GM12878 (cell line): ENCODE measurements at regions not wholly inside any gene's neighbourhood (a gene's known extent, or its start where the extent isn't known, plus 50 kb on each side); places are given as distances from the start of the nearest gene placed in this dataset.

Source experiments
- ATAC-seq: fragments of 200-7000 bp; cut with Tn5 transposase; 3 replicates; pipeline ENCODE4 v1.9.1; 2020; ENCODE audit warnings: mild to moderate bottlenecking, moderate library complexity
- BruUV-seq: library from RNA; stranded (reverse); fragments of 400-500 nt; replicated peaks from 2 replicates; lab custom pipeline; 2021; lab: Mats Ljungman, UMichigan
- CTCF ChIA-PET: fragments of 300-600 bp; sonication (Branson Sonifier 250); formaldehyde crosslinking; extraction: SDS; loops from one replicate; lab custom pipeline; 2021; ENCODE audit warnings: inconsistent platforms; lab: Yijun Ruan, JAX
- POLR2A ChIA-PET: fragments of 350-600 bp; formaldehyde crosslinking; extraction: SDS; loops from one replicate; lab custom pipeline; 2021; ENCODE audit warnings: inconsistent platforms; lab: Charles Lee
- RAD21 ChIA-PET: fragments of 300-600 bp; sonication (Branson Sonifier 250); formaldehyde crosslinking; loops from one replicate; lab custom pipeline; 2023; ENCODE audit warnings: antibody characterized with exemption; ENCODE audit not compliant: unreplicated experiment; lab: Charles Lee
- SMC1A ChIA-PET: fragments of 300-600 bp; sonication (Branson Sonifier 250); formaldehyde crosslinking; loops from one replicate; lab custom pipeline; 2023; ENCODE audit not compliant: unreplicated experiment, uncharacterized antibody; lab: Charles Lee
- DNase-seq: peaks from one replicate; pipeline ENCODE4 v3.0.0-alpha.2; 2011; ENCODE audit warnings: low read depth, low spot score
- FAIRE-seq: peaks from 3 replicates; lab custom pipeline; 2011; peaks lifted over from hg19 to GRCh38; lab: Jason Lieb, UNC
- H2AFZ ChIP-seq: 2 replicates; pipeline ENCODE4 v1.6.0; 2011; ENCODE audit warnings: low read depth, low read length, control low read depth; ENCODE audit not compliant: control insufficient read depth
- H3K27ac ChIP-seq: 2 replicates; pipeline ENCODE4 v1.5.1; 2011; ENCODE audit warnings: control low read depth; ENCODE audit not compliant: control insufficient read depth, insufficient read depth
- H3K27me3 ChIP-seq, 2 experiments: replicated peaks in 1 of 2; 2 replicates each; pipeline versions ENCODE4 v1.6.0 to v1.6.1; 2011; ENCODE audit warnings: low read length in 1 of 2; ENCODE audit not compliant: control insufficient read depth in 2 of 2, insufficient read depth in 2 of 2
- H3K36me3 ChIP-seq, 2 experiments: 2 replicates each; pipeline ENCODE4 v1.5.1; 2011; ENCODE audit warnings: low read length in 1 of 2; ENCODE audit not compliant: control insufficient read depth in 2 of 2, insufficient read depth in 2 of 2
- H3K4me1 ChIP-seq: 2 replicates; pipeline ENCODE4 v1.6.1; 2011; ENCODE audit warnings: mild to moderate bottlenecking, low read length, moderate library complexity, mixed read lengths; ENCODE audit not compliant: control insufficient read depth, insufficient read depth
- H3K4me2 ChIP-seq: 2 replicates; pipeline ENCODE4 v1.6.0; 2011; ENCODE audit warnings: control low read depth; ENCODE audit not compliant: control insufficient read depth, insufficient read depth
- H3K4me3 ChIP-seq: fragments of 200-600 bp; sonication (generic); 2 replicates; pipeline ENCODE4 v1.5.1; 2016
- H3K79me2 ChIP-seq: 2 replicates; pipeline ENCODE4 v1.6.0; 2011; ENCODE audit warnings: low read length; ENCODE audit not compliant: control insufficient read depth, insufficient read depth
- H3K9ac ChIP-seq: 2 replicates; pipeline ENCODE4 v1.8.0; 2011; ENCODE audit warnings: low read length, control low read depth, mixed read lengths; ENCODE audit not compliant: control insufficient read depth, insufficient read depth
- H3K9me3 ChIP-seq: replicated peaks from 3 replicates; pipeline ENCODE4 v1.5.1; 2011; ENCODE audit warnings: mild to moderate bottlenecking, low read length; ENCODE audit not compliant: control insufficient read depth, insufficient read depth
- H4K20me1 ChIP-seq: 2 replicates; pipeline ENCODE4 v1.6.0; 2011; ENCODE audit not compliant: control insufficient read depth, insufficient read depth
- ATF7 ChIP-seq: fragments of 450-650 bp; IDR thresholded peaks from 2 replicates; pipeline ENCODE4 v1.6.1; 2016; ENCODE audit warnings: low read depth, mild to moderate bottlenecking
- ETV6 ChIP-seq, 2 experiments: fragments of 450-650 bp in 1 of 2; IDR thresholded peaks in 1 of 2; conservative IDR thresholded peaks in 1 of 2; 2 replicates each; pipeline ENCODE4 v1.6.1; 2014; ENCODE audit warnings: antibody characterized with exemption in 1 of 2, borderline replicate concordance in 1 of 2, low read depth in 1 of 2, mild to moderate bottlenecking in 1 of 2, moderate library complexity in 1 of 2
- EZH2 ChIP-seq: IDR thresholded peaks from 2 replicates; pipeline ENCODE4 v1.6.1; 2012; ENCODE audit warnings: low read depth, mild to moderate bottlenecking, control low read depth, inconsistent platforms, low read length, borderline replicate concordance; ENCODE audit not compliant: control insufficient read depth
- IRF3 ChIP-seq: fragments of 450-650 bp; IDR thresholded peaks from 2 replicates; pipeline ENCODE4 v1.6.1; 2014; ENCODE audit warnings: mild to moderate bottlenecking
- MYC ChIP-seq: IDR thresholded peaks from 2 replicates; pipeline ENCODE4 v1.6.1; 2011; ENCODE audit warnings: mild to moderate bottlenecking, low read length, moderate library complexity, inconsistent platforms; ENCODE audit not compliant: insufficient read depth, insufficient replicate concordance, insufficient read length, severe bottlenecking
- SMC3 ChIP-seq: IDR thresholded peaks from 2 replicates; pipeline ENCODE4 v1.6.1; 2011; ENCODE audit warnings: low read length, improper control_type of control experiment, borderline replicate concordance
- TARDBP ChIP-seq: IDR thresholded peaks from 2 replicates; pipeline ENCODE4 v1.6.1; 2016; ENCODE audit warnings: borderline replicate concordance
- ZBED1 ChIP-seq: IDR thresholded peaks from 2 replicates; pipeline ENCODE4 v1.6.1; 2016; ENCODE audit warnings: borderline replicate concordance
- WGBS: methylation state at CpG from one replicate; pipeline ENCODE4 v1.1.6; 2016; ENCODE audit warnings: low lambda C conversion rate; ENCODE audit not compliant: insufficient replicate concordance, insufficient coverage; ENCODE audit errors: missing lambda C conversion rate; 5-methylcytosine and 5-hydroxymethylcytosine counted together
- in situ Hi-C: fragments of 300-500 bp; cut with MboI; formaldehyde crosslinking; loops from 9 replicates; pipeline ENCODE4 v1.14.3; 2018; ENCODE audit warnings: mixed read lengths
- intact Hi-C: fragments of 100-400 bp; cut with micrococcal nuclease; formaldehyde crosslinking; loops from one replicate; pipeline ENCODE4 v1.14.2; 2022; ENCODE audit not compliant: unreplicated experiment
- TF ChIP-seq, protein P1 (sequence below), 3 experiments: IDR thresholded peaks in 2 of 3; conservative IDR thresholded peaks in 1 of 3; 2 replicates each; pipeline ENCODE4 v1.5.1; 2011; ENCODE audit warnings: low read depth in 3 of 3, low read length in 3 of 3, mild to moderate bottlenecking in 3 of 3, control low read depth in 2 of 3, moderate library complexity in 2 of 3, inconsistent platforms in 1 of 3, mixed read lengths in 1 of 3; ENCODE audit not compliant: control insufficient read depth in 2 of 3, insufficient read depth in 1 of 3; ENCODE audit errors: extremely low read depth in 1 of 3
- TF ChIP-seq, protein P2 (sequence below): fragments of 450-650 bp; formaldehyde crosslinking; IDR thresholded peaks from 2 replicates; pipeline ENCODE4 v1.5.0; 2022; ENCODE audit warnings: mild to moderate bottlenecking, missing genetic modification characterization

DNA sequence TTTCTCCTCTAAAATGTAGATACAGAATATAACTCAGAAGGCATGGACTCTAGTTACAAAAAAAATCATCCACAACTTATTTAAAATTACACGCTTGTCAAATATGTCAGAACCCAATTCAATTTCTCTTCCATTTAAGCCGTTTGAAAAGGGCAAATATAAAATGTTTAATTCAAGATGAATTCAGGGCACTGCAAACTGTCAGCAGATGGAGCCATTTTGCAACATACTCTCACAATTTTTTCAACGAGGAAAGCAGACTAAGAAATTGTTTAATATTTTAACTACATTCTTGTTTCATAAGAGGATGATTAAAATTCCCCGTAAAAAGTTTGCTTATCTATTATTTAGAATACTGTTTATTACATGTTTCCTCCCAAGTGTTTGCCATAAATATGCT, 321.3 kb upstream of the CPXCR1 start:
- ATAC-seq (no peak), DNase-seq (no peak), FAIRE-seq (no peak)
- SMC1A ChIA-PET: no interaction called here
- CTCF ChIA-PET: no interaction called here
- H3K9me3 ChIP-seq: no peaks in the 10 kb centered on the region
- in situ Hi-C loops (no loop called here), intact Hi-C loops (loop anchor here (10.0 kb wide), 1 partner anchor 189 kb away; no protein-coding TSS in a partner anchor)
- no peak for TF ChIP-seq ATF7
- no peak for TF ChIP-seq TARDBP
- TF ChIP-seq ZBED1: no peak
- TF ChIP-seq, protein P1, sequence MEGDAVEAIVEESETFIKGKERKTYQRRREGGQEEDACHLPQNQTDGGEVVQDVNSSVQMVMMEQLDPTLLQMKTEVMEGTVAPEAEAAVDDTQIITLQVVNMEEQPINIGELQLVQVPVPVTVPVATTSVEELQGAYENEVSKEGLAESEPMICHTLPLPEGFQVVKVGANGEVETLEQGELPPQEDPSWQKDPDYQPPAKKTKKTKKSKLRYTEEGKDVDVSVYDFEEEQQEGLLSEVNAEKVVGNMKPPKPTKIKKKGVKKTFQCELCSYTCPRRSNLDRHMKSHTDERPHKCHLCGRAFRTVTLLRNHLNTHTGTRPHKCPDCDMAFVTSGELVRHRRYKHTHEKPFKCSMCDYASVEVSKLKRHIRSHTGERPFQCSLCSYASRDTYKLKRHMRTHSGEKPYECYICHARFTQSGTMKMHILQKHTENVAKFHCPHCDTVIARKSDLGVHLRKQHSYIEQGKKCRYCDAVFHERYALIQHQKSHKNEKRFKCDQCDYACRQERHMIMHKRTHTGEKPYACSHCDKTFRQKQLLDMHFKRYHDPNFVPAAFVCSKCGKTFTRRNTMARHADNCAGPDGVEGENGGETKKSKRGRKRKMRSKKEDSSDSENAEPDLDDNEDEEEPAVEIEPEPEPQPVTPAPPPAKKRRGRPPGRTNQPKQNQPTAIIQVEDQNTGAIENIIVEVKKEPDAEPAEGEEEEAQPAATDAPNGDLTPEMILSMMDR (IDR thresholded peaks at IDR 0.05 in 2 of 3, conservative IDR thresholded peaks at IDR 0.05 in 1 of 3; ENCODE audit: control insufficient read depth in 2 of 3, extremely low read depth in 1 of 3, insufficient read depth in 1 of 3, low read depth in 3 of 3, low read length in 3 of 3): peak in 1 of 3 experiments; percentile 6; a peak in 1 of 6 replicates
- TF ChIP-seq SMC3: no peak
- TF ChIP-seq EZH2: no peak
- no peaks in the 10 kb centered on the region for H3K27me3 ChIP-seq
- no peak overlapping the region for H3K9ac ChIP-seq
- H2AFZ ChIP-seq: no peak overlapping the region
- POLR2A ChIA-PET: no interaction called here
- H3K4me2 ChIP-seq: no peak overlapping the region
- RAD21 ChIA-PET: no interaction called here
- H3K36me3 ChIP-seq: no peaks in the 10 kb centered on the region
- no TSS peak for BruUV-seq
- no peaks in the 10 kb centered on the region for H3K79me2 ChIP-seq
- no peak overlapping the region for H3K27ac ChIP-seq
- H3K4me3 ChIP-seq: no peak overlapping the region
- WGBS: 28% methylated on average over 4 of the region's 4 CpGs
- H4K20me1 ChIP-seq: no peaks in the 10 kb centered on the region
- H3K4me1 ChIP-seq: no peaks in the 10 kb centered on the region

DNA sequence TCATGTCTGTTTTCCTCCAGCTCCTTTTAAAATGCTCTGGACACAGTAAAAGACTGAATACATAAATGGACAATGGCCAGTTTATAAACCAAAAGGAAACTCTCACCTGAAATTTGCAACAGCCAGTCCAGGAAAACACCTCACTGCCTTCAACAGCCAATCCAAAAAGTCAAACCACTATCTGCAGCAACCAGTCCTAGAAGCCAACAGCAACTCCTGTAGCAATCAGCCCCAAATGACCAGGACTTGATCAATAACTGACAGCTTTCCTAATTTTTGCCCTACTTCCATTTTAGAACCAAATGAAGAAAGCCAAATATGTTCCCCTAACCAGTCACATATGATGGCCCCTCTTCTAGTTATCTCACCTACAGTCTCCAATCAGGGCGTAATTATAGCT, 309.5 kb upstream of the CPXCR1 start:
- no peaks in the 10 kb centered on the region for H3K4me1 ChIP-seq
- ATAC-seq (no peak), DNase-seq (no peak), FAIRE-seq (no peak)
- H3K36me3 ChIP-seq: no peaks in the 10 kb centered on the region
- H2AFZ ChIP-seq: no peak overlapping the region
- H4K20me1 ChIP-seq: no peaks in the 10 kb centered on the region
- 0% methylated on average over 1 of the region's 1 CpG for WGBS
- no peak overlapping the region for H3K4me3 ChIP-seq
- ChIA-PET SMC1A (no interaction called here), CTCF (no interaction called here), RAD21 (no interaction called here), POLR2A (no interaction called here)
- no peak overlapping the region for H3K27ac ChIP-seq
- BruUV-seq: no TSS peak
- no peak overlapping the region for H3K4me2 ChIP-seq
- H3K9ac ChIP-seq: no peak overlapping the region
- no peaks in the 10 kb centered on the region for H3K27me3 ChIP-seq
- no peaks in the 10 kb centered on the region for H3K79me2 ChIP-seq
- H3K9me3 ChIP-seq: no peaks in the 10 kb centered on the region
- in situ Hi-C loops: no loop called here
- intact Hi-C loops: no loop called here
- TF ChIP-seq IRF3 (no peak), MYC (no peak), SMC3 (no peak), ETV6 (conservative IDR thresholded peaks at IDR 0.05 in 1 of 2, IDR thresholded peaks at IDR 0.05 in 1 of 2; ENCODE audit: borderline replicate concordance in 1 of 2, low read depth in 1 of 2) (no peak)
- TF ChIP-seq, protein P2, sequence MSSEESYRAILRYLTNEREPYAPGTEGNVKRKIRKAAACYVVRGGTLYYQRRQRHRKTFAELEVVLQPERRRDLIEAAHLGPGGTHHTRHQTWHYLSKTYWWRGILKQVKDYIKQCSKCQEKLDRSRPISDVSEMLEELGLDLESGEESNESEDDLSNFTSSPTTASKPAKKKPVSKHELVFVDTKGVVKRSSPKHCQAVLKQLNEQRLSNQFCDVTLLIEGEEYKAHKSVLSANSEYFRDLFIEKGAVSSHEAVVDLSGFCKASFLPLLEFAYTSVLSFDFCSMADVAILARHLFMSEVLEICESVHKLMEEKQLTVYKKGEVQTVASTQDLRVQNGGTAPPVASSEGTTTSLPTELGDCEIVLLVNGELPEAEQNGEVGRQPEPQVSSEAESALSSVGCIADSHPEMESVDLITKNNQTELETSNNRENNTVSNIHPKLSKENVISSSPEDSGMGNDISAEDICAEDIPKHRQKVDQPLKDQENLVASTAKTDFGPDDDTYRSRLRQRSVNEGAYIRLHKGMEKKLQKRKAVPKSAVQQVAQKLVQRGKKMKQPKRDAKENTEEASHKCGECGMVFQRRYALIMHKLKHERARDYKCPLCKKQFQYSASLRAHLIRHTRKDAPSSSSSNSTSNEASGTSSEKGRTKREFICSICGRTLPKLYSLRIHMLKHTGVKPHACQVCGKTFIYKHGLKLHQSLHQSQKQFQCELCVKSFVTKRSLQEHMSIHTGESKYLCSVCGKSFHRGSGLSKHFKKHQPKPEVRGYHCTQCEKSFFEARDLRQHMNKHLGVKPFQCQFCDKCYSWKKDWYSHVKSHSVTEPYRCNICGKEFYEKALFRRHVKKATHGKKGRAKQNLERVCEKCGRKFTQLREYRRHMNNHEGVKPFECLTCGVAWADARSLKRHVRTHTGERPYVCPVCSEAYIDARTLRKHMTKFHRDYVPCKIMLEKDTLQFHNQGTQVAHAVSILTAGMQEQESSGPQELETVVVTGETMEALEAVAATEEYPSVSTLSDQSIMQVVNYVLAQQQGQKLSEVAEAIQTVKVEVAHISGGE (CRISPR knock-in tag): no peak
